ENCODE measurements at regions not wholly inside any gene's neighbourhood (a gene's known extent, or its start where the extent isn't known, plus 50 kb on each side); places are given as distances from the start of the nearest gene placed in this dataset.

DNA sequence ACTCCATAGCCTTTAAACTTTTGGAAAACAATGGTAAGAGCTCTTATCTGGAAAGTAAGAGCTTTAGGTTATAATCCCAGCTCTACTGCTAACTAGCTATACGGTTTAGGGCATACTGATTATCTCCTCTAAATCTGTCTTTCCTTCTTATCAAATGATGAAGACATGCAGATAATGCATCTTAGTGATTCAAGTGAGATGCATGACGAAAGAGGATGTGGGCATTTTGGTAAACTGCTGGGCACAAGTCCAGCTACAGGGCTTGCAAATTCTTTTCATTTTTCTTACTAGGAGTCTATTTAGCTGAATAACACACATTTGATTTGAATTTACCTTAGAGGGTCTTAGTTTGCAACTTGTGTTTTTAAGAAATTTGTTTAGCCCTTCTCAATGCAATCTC lies 1604.8 kb upstream of the ZEB2 start:
- intact Hi-C loops (cut with DNase I): no loop called here

GRCh38 chr2:146123714-146124113 lies 1603.8 kb upstream of the ZEB2 start:
- H3K27ac ChIP-seq: no peak overlapping the region
- intact Hi-C loops (cut with DNase I): no loop called here
- DNase-seq: no peak
- no peak overlapping the region for H3K4me3 ChIP-seq (replicated peaks in 1 of 3)
- H3K36me3 ChIP-seq: no peaks in the 10 kb centered on the region
- H3K4me1 ChIP-seq: no peaks in the 10 kb centered on the region
- WGBS, 2 donors: 70 to 79% methylated on average over 1 of the region's 1 CpG
- H3K27me3 ChIP-seq: no peaks in the 10 kb centered on the region
- H3K9me3 ChIP-seq: no peaks in the 10 kb centered on the region
- TF ChIP-seq POLR2A (IDR thresholded peaks at IDR 0.05) (no peak), CTCF (IDR thresholded peaks at IDR 0.05) (no peak)

More for the DNA sequence above, 1604.8 kb upstream of the ZEB2 start:
- TF ChIP-seq POLR2A (IDR thresholded peaks at IDR 0.05) (no peak), CTCF (IDR thresholded peaks at IDR 0.05) (no peak)
- Histone ChIP-seq H3K36me3 (no peaks in the 10 kb centered on the region), H3K9me3 (no peaks in the 10 kb centered on the region), H3K27me3 (no peaks in the 10 kb centered on the region), H3K4me3 (replicated peaks in 1 of 3) (no peak overlapping the region), H3K27ac (no peak overlapping the region), H3K4me1 (no peaks in the 10 kb centered on the region)
- 71 to 88% methylated on average over 2 of the region's 2 CpGs for WGBS, 2 donors
- no peak for DNase-seq

DNA sequence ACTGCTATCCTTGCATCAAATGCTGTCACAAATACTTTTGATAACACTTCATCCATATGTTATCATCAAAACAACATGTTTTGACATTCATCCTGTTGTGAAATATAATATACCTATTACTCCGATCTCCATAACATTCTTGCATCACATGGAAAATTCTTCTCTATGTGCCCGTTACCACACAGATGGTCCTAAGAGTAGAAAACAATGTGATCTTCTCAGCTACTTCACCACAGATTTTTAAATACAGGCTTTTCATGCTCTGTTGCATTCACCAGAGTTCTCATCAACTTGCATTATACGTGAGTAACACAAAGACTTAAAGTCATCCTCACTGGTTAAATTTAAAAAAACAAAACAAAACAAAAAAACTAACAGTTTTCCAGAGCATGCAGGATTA lies 1603.3 kb upstream of the ZEB2 start:
- H3K4me1 ChIP-seq: no peaks in the 10 kb centered on the region
- no peak overlapping the region for H3K4me3 ChIP-seq (replicated peaks in 1 of 3)
- H3K9me3 ChIP-seq: no peaks in the 10 kb centered on the region
- no peak overlapping the region for H3K27ac ChIP-seq
- 42 to 53% methylated on average over 3 of the region's 3 CpGs for WGBS, 2 donors
- H3K27me3 ChIP-seq: no peaks in the 10 kb centered on the region
- TF ChIP-seq CTCF (IDR thresholded peaks at IDR 0.05) (no peak), POLR2A (IDR thresholded peaks at IDR 0.05) (no peak)
- no peaks in the 10 kb centered on the region for H3K36me3 ChIP-seq
- intact Hi-C loops (cut with DNase I): no loop called here
- DNase-seq: no peak

- Histone ChIP-seq H3K36me3 (no peaks in the 10 kb centered on the region), H3K4me3 (replicated peaks in 1 of 3) (no peak overlapping the region), H3K27me3 (no peaks in the 10 kb centered on the region), H3K9me3 (no peaks in the 10 kb centered on the region), H3K4me1 (no peaks in the 10 kb centered on the region), H3K27ac (no peak overlapping the region)
- no peak for TF ChIP-seq POLR2A (IDR thresholded peaks at IDR 0.05)
- no peak for TF ChIP-seq CTCF (IDR thresholded peaks at IDR 0.05)
- WGBS, 2 donors: 94 to 97% methylated on average over 3 of the region's 3 CpGs
- intact Hi-C loops (cut with DNase I): no loop called here
- no peak for DNase-seq
These were observed 1599.7 kb upstream of the ZEB2 start for GRCh38 chr2:146119586-146119985.

DNA sequence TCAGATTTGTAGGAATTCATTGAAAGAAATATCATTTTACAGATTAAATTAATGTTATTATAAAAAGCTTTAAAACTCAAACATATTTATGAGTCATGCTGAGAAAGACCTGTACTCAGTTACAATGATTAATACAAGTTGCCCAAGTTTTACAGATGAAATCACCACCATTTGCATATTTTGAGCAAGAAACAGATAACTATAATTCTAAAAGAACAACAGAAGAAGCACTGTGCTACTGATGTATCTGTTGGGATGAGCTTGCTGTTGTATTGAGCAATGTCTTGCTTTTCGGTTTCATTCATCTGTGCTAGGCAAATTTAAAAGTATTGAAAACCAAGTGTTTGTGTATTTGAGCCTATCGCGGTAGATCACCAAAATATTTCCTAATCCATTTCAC lies 1589.1 kb upstream of the ZEB2 start:
- 63% methylated on average over 3 of the region's 3 CpGs; no CpG with 5 or more reads in 1 of the 2 donors for WGBS, 2 donors
- intact Hi-C loops (cut with DNase I): no loop called here

More for the DNA sequence above, 1589.1 kb upstream of the ZEB2 start:
- Histone ChIP-seq H3K4me1 (no peaks in the 10 kb centered on the region), H3K4me3 (replicated peaks in 1 of 3) (no peak overlapping the region), H3K27ac (no peak overlapping the region), H3K9me3 (no peaks in the 10 kb centered on the region), H3K27me3 (no peaks in the 10 kb centered on the region), H3K36me3 (no peaks in the 10 kb centered on the region)
- DNase-seq: no peak
- TF ChIP-seq CTCF (IDR thresholded peaks at IDR 0.05) (no peak), POLR2A (IDR thresholded peaks at IDR 0.05) (no peak)
